Activated naive CD4-positive, alpha-beta T cell treated with anti-CD3 and anti-CD28 coated beads, Interleukin-2, amount 10 ng/mL, durations not matched to agents 7 days and 5 days (primary cell): ENCODE measurements at regions not wholly inside any gene's neighbourhood (a gene's known extent, or its start where the extent isn't known, plus 50 kb on each side); places are given as distances from the start of the nearest gene placed in this dataset.

Experiments
- CTCF ChIA-PET: fragments of 350-600 bp; sonication (Branson Sonifier 250); formaldehyde crosslinking; loops from one replicate; lab custom pipeline; 2021; ENCODE audit warnings: antibody characterized with exemption; lab: Charles Lee
- DNase-seq: peaks from one replicate; pipeline ENCODE4 v3.0.0-alpha.2; 2020
- H3K27ac Mint-ChIP-seq: one replicate; pipeline ENCODE4 v1.8.0; 2021; ENCODE audit warnings: mild to moderate bottlenecking, moderate library complexity, mixed read lengths
- H3K27me3 Mint-ChIP-seq: one replicate; pipeline ENCODE4 v1.8.0; 2021; ENCODE audit warnings: mild to moderate bottlenecking, mixed read lengths
- H3K36me3 Mint-ChIP-seq: one replicate; pipeline ENCODE4 v1.8.0; 2021; ENCODE audit warnings: mixed read lengths
- H3K4me1 Mint-ChIP-seq: one replicate; pipeline ENCODE4 v1.8.0; 2021; ENCODE audit warnings: mixed read lengths
- H3K4me3 Mint-ChIP-seq: one replicate; pipeline ENCODE4 v1.8.0; 2021; ENCODE audit warnings: mild to moderate bottlenecking, moderate library complexity, mixed read lengths
- H3K9me3 Mint-ChIP-seq: one replicate; pipeline ENCODE4 v1.8.0; 2021; ENCODE audit warnings: mixed read lengths

- H3K27ac Mint-ChIP-seq: no peak overlapping the region
- H3K4me1 Mint-ChIP-seq: no peaks in the 10 kb centered on the region
- no peak for DNase-seq
- H3K9me3 Mint-ChIP-seq: no peaks in the 10 kb centered on the region
- no peaks in the 10 kb centered on the region for H3K27me3 Mint-ChIP-seq
- no peaks in the 10 kb centered on the region for H3K36me3 Mint-ChIP-seq
- CTCF ChIA-PET: no interaction called here
- H3K4me3 Mint-ChIP-seq: no peak overlapping the region
Observed at GRCh38 chr13:103406967-103407366, 340.8 kb upstream of the SLC10A2 start.

- CTCF ChIA-PET: no interaction called here
- no peak overlapping the region for H3K27ac Mint-ChIP-seq
- no peak overlapping the region for H3K4me3 Mint-ChIP-seq
- H3K9me3 Mint-ChIP-seq: peaks cover 4% of the 10 kb centered on the region
- DNase-seq: no peak
- H3K27me3 Mint-ChIP-seq: no peaks in the 10 kb centered on the region
- no peaks in the 10 kb centered on the region for H3K4me1 Mint-ChIP-seq
- H3K36me3 Mint-ChIP-seq: no peaks in the 10 kb centered on the region
Observed at GRCh38 chr13:103405297-103405696, 339.1 kb upstream of the SLC10A2 start.

GRCh38 chr13:103403814-103404213 lies 337.6 kb upstream of the SLC10A2 start:
- Mint-ChIP-seq H3K27me3 (no peaks in the 10 kb centered on the region), H3K36me3 (no peaks in the 10 kb centered on the region), H3K27ac (no peak overlapping the region), H3K9me3 (peaks cover 8% of the 10 kb centered on the region), H3K4me1 (no peaks in the 10 kb centered on the region), H3K4me3 (no peak overlapping the region)
- DNase-seq: no peak
- CTCF ChIA-PET: no interaction called here

GRCh38 chr13:103403148-103403740 lies 337.0 kb upstream of the SLC10A2 start:
- CTCF ChIA-PET: no interaction called here
- Mint-ChIP-seq H3K9me3 (peaks cover 8% of the 10 kb centered on the region), H3K27me3 (no peaks in the 10 kb centered on the region), H3K4me1 (no peaks in the 10 kb centered on the region), H3K27ac (no peak overlapping the region), H3K36me3 (no peaks in the 10 kb centered on the region), H3K4me3 (no peak overlapping the region)
- DNase-seq: no peak

- Mint-ChIP-seq H3K36me3 (no peaks in the 10 kb centered on the region), H3K4me3 (no peak overlapping the region), H3K9me3 (peaks cover 7% of the 10 kb centered on the region), H3K27ac (no peak overlapping the region), H3K4me1 (no peaks in the 10 kb centered on the region), H3K27me3 (no peaks in the 10 kb centered on the region)
- DNase-seq: no peak
- CTCF ChIA-PET: no interaction called here
Observed at GRCh38 chr13:103395139-103395538, 328.9 kb upstream of the SLC10A2 start.

- no peaks in the 10 kb centered on the region for H3K27me3 Mint-ChIP-seq
- H3K9me3 Mint-ChIP-seq: peaks cover 6% of the 10 kb centered on the region
- DNase-seq: no peak
- no peaks in the 10 kb centered on the region for H3K36me3 Mint-ChIP-seq
- no peak overlapping the region for H3K4me3 Mint-ChIP-seq
- no peaks in the 10 kb centered on the region for H3K4me1 Mint-ChIP-seq
- CTCF ChIA-PET: interaction anchor here (0.6 kb wide), 1 partner anchor 186 kb away, joined by 3 read pairs; no protein-coding TSS in a partner anchor
- no peak overlapping the region for H3K27ac Mint-ChIP-seq
Observed at GRCh38 chr13:103394618-103395017, 328.4 kb upstream of the SLC10A2 start.

- Mint-ChIP-seq H3K27me3 (no peaks in the 10 kb centered on the region), H3K4me3 (no peak overlapping the region), H3K9me3 (no peaks in the 10 kb centered on the region), H3K27ac (no peak overlapping the region), H3K36me3 (no peaks in the 10 kb centered on the region), H3K4me1 (no peaks in the 10 kb centered on the region)
- CTCF ChIA-PET: no interaction called here
- DNase-seq: no peak
Observed at GRCh38 chr13:103391936-103392335, 325.7 kb upstream of the SLC10A2 start.

GRCh38 chr13:103388839-103389238 lies 322.6 kb upstream of the SLC10A2 start:
- no peaks in the 10 kb centered on the region for H3K9me3 Mint-ChIP-seq
- CTCF ChIA-PET: no interaction called here
- no peak overlapping the region for H3K4me3 Mint-ChIP-seq
- H3K36me3 Mint-ChIP-seq: no peaks in the 10 kb centered on the region
- no peaks in the 10 kb centered on the region for H3K4me1 Mint-ChIP-seq
- DNase-seq: no peak
- no peak overlapping the region for H3K27ac Mint-ChIP-seq
- H3K27me3 Mint-ChIP-seq: no peaks in the 10 kb centered on the region

- no peak overlapping the region for H3K4me3 Mint-ChIP-seq
- H3K36me3 Mint-ChIP-seq: no peaks in the 10 kb centered on the region
- no peak for DNase-seq
Observed at GRCh38 chr13:103386341-103386740, 320.1 kb upstream of the SLC10A2 start.

GRCh38 chr13:103373916-103374315 lies 307.7 kb upstream of the SLC10A2 start:
- Mint-ChIP-seq H3K27ac (no peak overlapping the region), H3K4me3 (no peak overlapping the region), H3K9me3 (peaks cover 5% of the 10 kb centered on the region), H3K27me3 (no peaks in the 10 kb centered on the region), H3K4me1 (no peaks in the 10 kb centered on the region), H3K36me3 (no peaks in the 10 kb centered on the region)
- CTCF ChIA-PET: no interaction called here
- no peak for DNase-seq

More at GRCh38 chr13:103386341-103386740, 320.1 kb upstream of the SLC10A2 start:
- H3K27me3 Mint-ChIP-seq: no peaks in the 10 kb centered on the region
- H3K9me3 Mint-ChIP-seq: peaks cover 10% of the 10 kb centered on the region
- CTCF ChIA-PET: no interaction called here
- H3K4me1 Mint-ChIP-seq: no peaks in the 10 kb centered on the region
- H3K27ac Mint-ChIP-seq: no peak overlapping the region

GRCh38 chr13:103371271-103371670 lies 305.1 kb upstream of the SLC10A2 start:
- Mint-ChIP-seq H3K4me1 (no peaks in the 10 kb centered on the region), H3K27me3 (no peaks in the 10 kb centered on the region), H3K4me3 (no peak overlapping the region), H3K9me3 (peaks cover 3% of the 10 kb centered on the region), H3K27ac (no peak overlapping the region), H3K36me3 (no peaks in the 10 kb centered on the region)
- no peak for DNase-seq
- CTCF ChIA-PET: no interaction called here

GRCh38 chr13:103370790-103371189 lies 304.6 kb upstream of the SLC10A2 start:
- no peaks in the 10 kb centered on the region for H3K36me3 Mint-ChIP-seq
- no peak overlapping the region for H3K27ac Mint-ChIP-seq
- H3K9me3 Mint-ChIP-seq: peaks cover 3% of the 10 kb centered on the region
- H3K4me3 Mint-ChIP-seq: no peak overlapping the region
- CTCF ChIA-PET: no interaction called here
- H3K27me3 Mint-ChIP-seq: no peaks in the 10 kb centered on the region
- H3K4me1 Mint-ChIP-seq: no peaks in the 10 kb centered on the region
- DNase-seq: no peak

GRCh38 chr13:103358255-103358932 lies 292.2 kb upstream of the SLC10A2 start:
- Mint-ChIP-seq H3K27me3 (no peaks in the 10 kb centered on the region), H3K4me3 (no peak overlapping the region), H3K4me1 (no peaks in the 10 kb centered on the region), H3K9me3 (peaks cover 8% of the 10 kb centered on the region), H3K27ac (no peak overlapping the region), H3K36me3 (no peaks in the 10 kb centered on the region)
- CTCF ChIA-PET: no interaction called here
- no peak for DNase-seq

GRCh38 chr13:103356226-103356864 lies 290.1 kb upstream of the SLC10A2 start:
- CTCF ChIA-PET: no interaction called here
- DNase-seq: no peak
- Mint-ChIP-seq H3K27me3 (no peaks in the 10 kb centered on the region), H3K4me3 (no peak overlapping the region), H3K9me3 (peaks cover 8% of the 10 kb centered on the region), H3K27ac (no peak overlapping the region), H3K4me1 (no peaks in the 10 kb centered on the region), H3K36me3 (no peaks in the 10 kb centered on the region)

- Mint-ChIP-seq H3K4me1 (no peaks in the 10 kb centered on the region), H3K27me3 (no peaks in the 10 kb centered on the region), H3K36me3 (no peaks in the 10 kb centered on the region), H3K4me3 (no peak overlapping the region), H3K9me3 (peaks cover 7% of the 10 kb centered on the region), H3K27ac (no peak overlapping the region)
- CTCF ChIA-PET: no interaction called here
- DNase-seq: no peak
Observed at GRCh38 chr13:103354171-103354570, 288.0 kb upstream of the SLC10A2 start.
